Mesendoderm (in vitro differentiated cells): ENCODE measurements at regions not wholly inside any gene's neighbourhood (a gene's known extent, or its start where the extent isn't known, plus 50 kb on each side); places are given as distances from the start of the nearest gene placed in this dataset.

Experiments
- DNase-seq: peaks from one replicate; pipeline ENCODE4 v3.0.0; 2013
- H2AK5ac ChIP-seq: 2 replicates; pipeline ENCODE4 v1.6.1; 2013; ENCODE audit warnings: low read length, inconsistent platforms
- H2BK120ac ChIP-seq: 2 replicates; pipeline ENCODE4 v1.6.1; 2013; ENCODE audit warnings: low read depth, mild to moderate bottlenecking, low read length, moderate library complexity, mixed read lengths
- H2BK15ac ChIP-seq: replicated peaks from 2 replicates; pipeline ENCODE4 v1.6.1; 2013; ENCODE audit warnings: low read depth, mild to moderate bottlenecking, moderate library complexity
- H2BK5ac ChIP-seq: 2 replicates; pipeline ENCODE4 v1.6.1; 2013; ENCODE audit warnings: low read length, inconsistent platforms
- H3K18ac ChIP-seq: 2 replicates; pipeline ENCODE4 v1.6.1; 2013; ENCODE audit warnings: mild to moderate bottlenecking, low read length, mixed read lengths
- H3K23ac ChIP-seq: one replicate; pipeline ENCODE4 v1.6.1; 2013; ENCODE audit warnings: low read length
- H3K27ac ChIP-seq: 2 replicates; pipeline ENCODE4 v1.5.1; 2013; ENCODE audit warnings: low read depth, mild to moderate bottlenecking, inconsistent platforms, low read length, moderate library complexity
- H3K27me3 ChIP-seq: 2 replicates; pipeline ENCODE4 v1.6.1; 2013; ENCODE audit warnings: low read length, control low read depth, mild to moderate bottlenecking, inconsistent platforms; ENCODE audit not compliant: insufficient read depth, poor library complexity
- H3K36me3 ChIP-seq: 2 replicates; pipeline ENCODE4 v1.6.1; 2013; ENCODE audit warnings: low read length, inconsistent platforms; ENCODE audit not compliant: control insufficient read depth, insufficient read depth
- H3K4ac ChIP-seq: one replicate; pipeline ENCODE4 v1.6.1; 2013; ENCODE audit warnings: low read depth, mild to moderate bottlenecking, low read length, moderate library complexity
- H3K4me1 ChIP-seq: 2 replicates; pipeline ENCODE4 v1.6.1; 2013; ENCODE audit warnings: low read depth, low read length, inconsistent platforms; ENCODE audit not compliant: control insufficient read depth
- H3K4me2 ChIP-seq: 2 replicates; pipeline ENCODE4 v1.6.1; 2013; ENCODE audit warnings: low read length
- H3K4me3 ChIP-seq: 2 replicates; pipeline ENCODE4 v1.5.1; 2013; ENCODE audit warnings: mild to moderate bottlenecking, low read length
- H3K56ac ChIP-seq: one replicate; pipeline ENCODE4 v1.6.1; 2013; ENCODE audit warnings: low read length
- H3K79me1 ChIP-seq: 2 replicates; pipeline ENCODE4 v1.6.1; 2013; ENCODE audit warnings: low read length, inconsistent platforms
- H3K79me2 ChIP-seq: 2 replicates; pipeline ENCODE4 v1.6.1; 2013; ENCODE audit warnings: mild to moderate bottlenecking, low read length; ENCODE audit not compliant: control insufficient read depth, insufficient read depth
- H3K9ac ChIP-seq: 2 replicates; pipeline ENCODE4 v1.6.1; 2013; ENCODE audit warnings: low read length, inconsistent platforms
- H4K5ac ChIP-seq: one replicate; pipeline ENCODE4 v1.6.1; 2013; ENCODE audit warnings: low read length
- H4K8ac ChIP-seq: one replicate; pipeline ENCODE4 v1.6.1; 2013; ENCODE audit warnings: low read depth, mild to moderate bottlenecking, control low read depth, low read length, moderate library complexity
- WGBS: extraction: QIAGEN DNeasy Blood & Tissue Kit; methylation state at CpG from one replicate; pipeline ENCODE4 v1.1.7; 2013; ENCODE audit warnings: low lambda C conversion rate, missing lambda C conversion rate; ENCODE audit not compliant: insufficient coverage; ENCODE audit errors: extremely low coverage; 5-methylcytosine and 5-hydroxymethylcytosine counted together

DNA sequence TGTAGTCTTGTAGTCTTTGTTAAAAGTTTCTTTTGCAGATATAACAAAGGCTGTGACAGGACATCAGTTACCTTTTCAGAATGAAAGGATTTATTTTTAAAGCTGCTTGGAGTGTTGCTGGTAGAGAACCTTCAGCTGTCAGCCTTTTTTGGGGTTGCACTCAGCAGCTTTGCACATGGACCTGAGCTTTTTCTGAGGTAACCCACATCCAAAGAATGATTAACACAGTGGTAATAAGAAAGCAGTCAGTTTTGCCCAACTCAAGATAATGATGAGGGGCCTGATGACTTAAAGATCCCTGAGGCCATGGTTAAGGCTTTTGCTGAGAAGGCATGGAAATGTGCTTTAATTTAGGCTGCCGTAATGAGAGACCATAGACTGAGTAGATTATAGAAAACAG is 1042.7 kb downstream of the PLOD2 start:
- Histone ChIP-seq H3K4me2 (no peak overlapping the region), H3K4me1 (no peaks in the 10 kb centered on the region), H4K8ac (no peak overlapping the region), H2BK120ac (peak overlapping the region; percentile 67), H3K79me1 (no peaks in the 10 kb centered on the region), H3K9ac (no peak overlapping the region), H2AK5ac (no peak overlapping the region), H3K56ac (no peak overlapping the region), H2BK5ac (no peak overlapping the region), H3K18ac (peak overlapping the region; percentile 40), H3K23ac (no peak overlapping the region), H3K4ac (peak overlapping the region; percentile 20), H3K36me3 (no peaks in the 10 kb centered on the region), H3K79me2 (no peaks in the 10 kb centered on the region), H3K27me3 (no peaks in the 10 kb centered on the region), H2BK15ac (peak overlapping the region; percentile 98), H3K27ac (no peak overlapping the region), H4K5ac (no peak overlapping the region), H3K4me3 (no peak overlapping the region)
- no peak for DNase-seq
- WGBS, result no CpG with 5 or more reads among the region's 1 CpG

DNA sequence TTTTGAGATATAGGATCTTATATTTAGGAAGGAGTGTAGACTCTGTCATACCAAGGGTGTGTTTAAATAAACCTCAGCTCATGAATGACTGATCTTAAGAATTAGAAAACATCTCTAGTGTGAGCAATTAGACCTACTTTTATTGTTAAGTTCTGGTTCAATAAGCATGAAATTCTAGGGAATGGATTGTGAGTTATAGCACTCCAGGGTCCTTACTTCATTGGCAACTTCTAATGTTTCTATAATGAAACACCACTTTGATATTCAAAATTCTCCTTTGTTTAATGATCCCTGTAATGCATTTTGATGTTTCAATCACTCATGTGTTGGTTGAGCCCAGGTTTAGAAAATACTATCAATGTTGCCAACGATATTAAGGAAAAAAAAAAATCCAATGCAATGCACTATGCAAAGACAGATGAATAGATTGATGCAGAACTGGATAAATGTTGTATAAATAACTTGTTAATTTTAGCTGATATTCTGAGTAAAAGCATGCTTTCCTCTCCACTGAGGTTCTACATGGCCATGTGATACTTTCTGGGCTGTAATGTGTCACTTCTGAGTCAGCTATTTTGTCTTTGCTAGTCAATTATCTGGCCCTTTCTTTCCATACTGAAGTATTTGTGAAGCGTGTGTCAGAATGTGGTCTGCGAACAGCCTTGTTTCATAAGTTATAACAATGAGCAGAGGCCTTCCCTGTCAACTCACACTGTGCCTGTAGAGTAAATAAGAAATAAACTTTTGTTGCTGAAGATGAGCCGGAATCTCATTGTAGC is 1035.9 kb downstream of the PLOD2 start:
- no peak overlapping the region for H3K18ac ChIP-seq
- H4K8ac ChIP-seq, result no peak overlapping the region
- H3K36me3 ChIP-seq, result no peaks in the 10 kb centered on the region
- H2AK5ac ChIP-seq, result no peak overlapping the region
- no peak overlapping the region for H2BK120ac ChIP-seq
- H4K5ac ChIP-seq, result no peak overlapping the region
- no peak overlapping the region for H3K4me2 ChIP-seq
- H3K4me3 ChIP-seq, result no peak overlapping the region
- H3K56ac ChIP-seq, result no peak overlapping the region
- H3K27me3 ChIP-seq, result no peaks in the 10 kb centered on the region
- DNase-seq, result no peak
- H2BK15ac ChIP-seq, result no peak overlapping the region
- H3K79me2 ChIP-seq, result no peaks in the 10 kb centered on the region
- H3K79me1 ChIP-seq, result no peaks in the 10 kb centered on the region
- no peak overlapping the region for H3K27ac ChIP-seq
- no peak overlapping the region for H3K4ac ChIP-seq
- WGBS, result no CpG with 5 or more reads among the region's 4 CpGs
- H3K4me1 ChIP-seq, result no peaks in the 10 kb centered on the region
- H2BK5ac ChIP-seq, result no peak overlapping the region
- H3K9ac ChIP-seq, result no peak overlapping the region
- H3K23ac ChIP-seq, result no peak overlapping the region

DNA sequence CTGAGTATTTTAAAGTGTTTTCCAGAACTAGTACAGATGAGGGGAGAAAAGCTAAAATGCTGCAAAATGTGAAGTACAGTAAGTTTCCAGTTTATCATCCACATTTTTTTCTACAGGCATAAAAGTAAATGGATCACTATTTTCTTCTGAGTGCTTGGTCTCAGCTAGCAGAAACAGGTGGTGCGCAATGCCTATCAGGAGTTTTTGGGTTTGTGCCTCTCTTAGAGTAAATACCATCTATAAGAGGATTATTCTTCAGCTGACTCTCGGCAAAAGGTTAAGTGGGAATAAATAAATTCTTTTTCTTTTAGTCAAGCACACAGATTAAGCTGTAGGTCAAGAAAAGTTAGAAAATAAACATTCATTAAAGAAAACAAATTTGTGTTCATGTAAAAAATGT is 1027.7 kb downstream of the PLOD2 start:
- Histone ChIP-seq H3K79me2 (no peaks in the 10 kb centered on the region), H3K27ac (no peak overlapping the region)

DNA sequence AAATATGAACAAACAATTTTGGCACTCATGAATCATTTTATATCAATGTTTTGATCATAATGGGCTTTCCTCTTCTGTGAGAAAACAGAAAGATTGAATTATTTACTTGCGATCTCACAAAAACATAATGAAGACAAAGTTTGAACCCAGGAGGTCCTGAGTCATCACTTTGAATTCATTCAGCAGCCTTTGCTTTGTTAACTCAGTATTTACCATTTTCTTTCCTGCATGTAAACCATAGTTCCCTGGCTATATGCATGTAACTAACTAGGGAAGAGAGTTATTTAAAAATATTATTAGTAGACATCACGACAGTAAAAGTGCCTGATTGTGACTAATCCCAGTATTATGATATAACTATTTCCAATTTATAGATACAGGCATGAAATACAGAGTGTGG is 1026.2 kb downstream of the PLOD2 start:
- Histone ChIP-seq H2BK5ac (no peak overlapping the region), H3K9ac (no peak overlapping the region), H4K8ac (no peak overlapping the region), H3K4me3 (no peak overlapping the region), H3K18ac (no peak overlapping the region), H3K4ac (no peak overlapping the region), H3K79me1 (no peaks in the 10 kb centered on the region), H3K79me2 (no peaks in the 10 kb centered on the region), H3K27ac (no peak overlapping the region), H4K5ac (no peak overlapping the region), H2AK5ac (no peak overlapping the region), H3K4me2 (no peak overlapping the region), H3K23ac (no peak overlapping the region), H2BK15ac (no peak overlapping the region), H3K56ac (no peak overlapping the region), H3K27me3 (no peaks in the 10 kb centered on the region), H2BK120ac (no peak overlapping the region), H3K4me1 (no peaks in the 10 kb centered on the region), H3K36me3 (no peaks in the 10 kb centered on the region)
- no peak for DNase-seq
- WGBS, result no CpG with 5 or more reads among the region's 2 CpGs

More for the DNA sequence above, 1027.7 kb downstream of the PLOD2 start:
- Histone ChIP-seq H3K79me1 (no peaks in the 10 kb centered on the region), H3K4ac (no peak overlapping the region), H3K27me3 (no peaks in the 10 kb centered on the region), H3K4me3 (no peak overlapping the region), H2AK5ac (no peak overlapping the region), H2BK120ac (no peak overlapping the region), H4K8ac (no peak overlapping the region), H3K23ac (no peak overlapping the region), H2BK5ac (no peak overlapping the region), H4K5ac (no peak overlapping the region), H3K56ac (no peak overlapping the region), H3K18ac (no peak overlapping the region), H3K4me1 (no peaks in the 10 kb centered on the region), H3K4me2 (no peak overlapping the region), H3K36me3 (no peaks in the 10 kb centered on the region), H3K9ac (no peak overlapping the region), H2BK15ac (no peak overlapping the region)
- WGBS, result no CpG with 5 or more reads among the region's 2 CpGs
- DNase-seq, result no peak

DNA sequence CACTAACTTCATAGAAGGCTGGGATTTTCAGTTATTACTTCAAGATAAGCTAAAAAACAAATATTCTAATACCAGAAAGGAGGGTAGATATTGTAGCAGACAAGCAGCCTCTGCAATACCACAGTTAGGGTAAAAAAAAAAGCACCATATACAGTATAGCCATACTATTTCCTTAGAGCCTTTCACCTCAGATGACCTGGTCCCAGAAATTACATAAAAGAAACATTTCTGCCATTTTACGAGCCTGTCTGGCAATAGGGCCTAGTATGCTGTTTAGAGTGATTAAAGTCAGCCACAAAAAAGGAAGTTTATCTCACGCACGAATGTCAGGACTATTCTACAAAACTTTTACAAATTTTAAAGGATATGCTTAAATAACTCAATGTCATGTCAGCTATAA is 1016.6 kb downstream of the PLOD2 start:
- no peak overlapping the region for H3K56ac ChIP-seq
- H3K4me3 ChIP-seq, result no peak overlapping the region
- H2AK5ac ChIP-seq, result no peak overlapping the region
- no peak overlapping the region for H4K8ac ChIP-seq
- no peak overlapping the region for H3K9ac ChIP-seq
- no CpG with 5 or more reads among the region's 3 CpGs for WGBS
- H4K5ac ChIP-seq, result no peak overlapping the region
- H3K18ac ChIP-seq, result no peak overlapping the region
- H3K27me3 ChIP-seq, result no peaks in the 10 kb centered on the region
- H3K4ac ChIP-seq, result no peak overlapping the region
- DNase-seq, result no peak
- no peaks in the 10 kb centered on the region for H3K79me2 ChIP-seq
- no peaks in the 10 kb centered on the region for H3K36me3 ChIP-seq
- H3K27ac ChIP-seq, result no peak overlapping the region
- H2BK5ac ChIP-seq, result no peak overlapping the region
- H2BK15ac ChIP-seq, result no peak overlapping the region
- no peaks in the 10 kb centered on the region for H3K4me1 ChIP-seq
- H3K23ac ChIP-seq, result no peak overlapping the region
- H2BK120ac ChIP-seq, result no peak overlapping the region
- no peak overlapping the region for H3K4me2 ChIP-seq
- H3K79me1 ChIP-seq, result no peaks in the 10 kb centered on the region

DNA sequence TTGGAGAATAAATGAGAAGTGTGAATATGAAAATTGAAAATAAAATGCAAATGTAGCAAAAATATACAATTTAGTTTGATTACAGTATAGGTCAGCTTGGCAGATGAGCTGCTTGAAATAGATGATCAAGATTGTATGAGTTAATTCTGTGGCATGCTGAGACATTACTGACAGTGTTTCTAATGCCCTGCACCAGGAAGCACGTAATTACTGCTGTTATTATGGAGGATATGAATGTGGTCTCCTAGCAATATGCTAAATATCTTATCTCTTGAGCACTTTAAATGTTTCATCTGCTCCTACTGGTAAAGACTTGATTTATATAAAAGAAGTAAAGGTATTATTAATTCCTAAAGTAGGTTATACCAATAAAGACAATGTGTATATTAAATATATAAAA is 1015.5 kb downstream of the PLOD2 start:
- no peak overlapping the region for H3K4me3 ChIP-seq
- no peak overlapping the region for H3K4ac ChIP-seq
- no peaks in the 10 kb centered on the region for H3K36me3 ChIP-seq
- H2BK15ac ChIP-seq, result no peak overlapping the region
- DNase-seq, result no peak
- no CpG with 5 or more reads among the region's 1 CpG for WGBS
- H3K79me1 ChIP-seq, result no peaks in the 10 kb centered on the region
- H3K18ac ChIP-seq, result no peak overlapping the region
- H3K23ac ChIP-seq, result no peak overlapping the region
- no peak overlapping the region for H2BK120ac ChIP-seq
- H3K56ac ChIP-seq, result no peak overlapping the region
- H3K27ac ChIP-seq, result no peak overlapping the region
- H2BK5ac ChIP-seq, result no peak overlapping the region
- no peak overlapping the region for H4K5ac ChIP-seq
- no peak overlapping the region for H3K9ac ChIP-seq
- no peak overlapping the region for H3K4me2 ChIP-seq
- H3K4me1 ChIP-seq, result no peaks in the 10 kb centered on the region
- H3K27me3 ChIP-seq, result no peaks in the 10 kb centered on the region
- no peaks in the 10 kb centered on the region for H3K79me2 ChIP-seq
- no peak overlapping the region for H4K8ac ChIP-seq
- H2AK5ac ChIP-seq, result no peak overlapping the region
